HG03280 (cell line): ENCODE measurements at regions not wholly inside any gene's neighbourhood (a gene's known extent, or its start where the extent isn't known, plus 50 kb on each side); places are given as distances from the start of the nearest gene placed in this dataset.

Source experiments
- ATAC-seq: cut with Tn5 transposase; IDR thresholded peaks from one replicate; pipeline ENCODE4 v1.9.1; 2021; ENCODE audit warnings: mild to moderate bottlenecking, moderate library complexity; ENCODE audit not compliant: unreplicated experiment

DNA sequence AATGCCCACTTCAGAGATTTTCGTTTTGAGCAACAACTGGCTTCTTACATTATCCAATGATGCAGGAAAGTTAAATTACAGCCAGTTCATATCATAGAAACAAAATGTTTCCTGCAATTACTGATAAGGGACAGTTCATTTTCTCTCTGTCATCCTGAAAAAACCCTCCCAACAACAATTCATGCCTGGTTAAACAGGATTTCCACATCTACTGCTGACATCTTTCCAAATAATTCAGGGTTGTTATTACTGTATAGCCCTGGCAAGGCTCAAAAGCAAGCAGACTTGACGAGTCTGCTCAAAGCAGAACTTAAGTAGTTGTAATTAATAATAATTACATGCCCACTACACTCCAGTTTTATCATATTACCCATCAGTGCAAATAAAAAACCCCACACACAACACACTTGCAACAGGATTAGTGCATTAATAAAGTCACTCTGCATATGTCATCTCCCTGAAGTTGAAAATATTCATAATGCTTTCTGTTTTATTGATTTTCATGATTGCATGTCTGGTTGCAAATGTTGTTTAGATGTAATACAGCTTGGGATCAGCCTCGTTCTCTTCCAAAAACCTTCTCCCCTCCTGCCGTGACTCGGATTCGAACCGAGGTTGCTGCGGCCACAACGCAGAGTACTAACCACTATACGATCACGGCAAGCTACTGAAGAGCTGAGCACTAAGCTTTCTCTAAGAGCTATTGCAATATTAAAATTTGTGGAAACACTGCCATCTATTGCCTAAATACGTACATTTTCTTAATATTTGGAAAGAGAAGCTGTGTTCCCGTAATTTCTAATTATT is 119.6 kb upstream of the NFIB start:
- ATAC-seq = no peak

DNA sequence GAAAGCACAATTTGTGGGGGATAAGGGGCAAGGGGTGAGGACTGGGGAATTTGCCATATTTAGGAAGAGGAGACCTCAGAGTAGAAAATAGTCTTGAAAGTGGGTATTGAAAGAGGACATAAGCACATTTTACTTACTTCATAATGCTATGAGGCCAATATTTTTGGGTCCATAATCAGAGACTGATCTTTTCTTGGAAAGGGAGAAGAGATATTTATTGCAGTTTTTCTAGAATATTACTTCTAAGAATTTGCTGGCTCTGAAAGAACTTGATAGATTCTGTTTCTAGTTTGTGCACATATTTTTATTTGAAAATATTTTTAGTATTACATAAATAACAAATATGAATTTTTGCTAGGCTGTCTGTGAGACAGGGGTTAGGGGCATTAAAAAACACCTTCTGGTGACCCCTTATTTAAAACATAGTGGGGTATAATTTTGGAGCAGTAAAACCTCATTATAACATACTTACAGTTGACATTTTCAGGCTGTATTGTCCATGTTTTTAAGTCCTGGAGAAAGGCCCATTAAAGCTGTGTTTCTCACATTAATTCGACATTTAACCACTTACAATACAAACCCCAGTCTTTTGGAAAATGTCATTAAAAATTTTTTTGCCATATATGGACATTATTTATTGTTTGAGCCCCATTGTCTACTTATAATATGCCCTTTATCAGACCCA is 118.9 kb upstream of the NFIB start:
- no peak for ATAC-seq

GRCh38 chr9:14428781-14429230 is 114.9 kb upstream of the NFIB start:
- no peak for ATAC-seq

GRCh38 chr9:14427419-14427818 is 113.5 kb upstream of the NFIB start:
- ATAC-seq = no peak

- ATAC-seq = no peak
Measured at GRCh38 chr9:14424983-14425382, 111.0 kb upstream of the NFIB start.

DNA sequence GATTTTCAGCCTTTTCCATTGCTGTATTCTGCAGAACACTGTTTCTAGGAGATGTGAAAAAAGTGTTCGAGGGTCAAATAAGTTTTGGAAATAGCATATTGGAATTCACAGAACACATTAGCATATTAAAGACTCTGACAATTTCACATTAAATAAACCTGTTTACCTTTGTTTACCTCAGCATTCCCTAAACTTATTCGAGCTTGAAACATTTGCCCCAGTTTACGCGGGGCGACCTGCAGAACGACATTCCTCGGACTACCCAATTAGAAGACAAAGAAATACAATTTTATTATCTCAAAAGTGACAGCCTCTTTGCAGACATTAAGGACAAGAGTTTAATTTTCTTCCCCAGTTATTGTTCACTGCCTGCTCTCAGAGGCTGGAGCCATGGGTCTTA is 110.3 kb upstream of the NFIB start:
- ATAC-seq = no peak

DNA sequence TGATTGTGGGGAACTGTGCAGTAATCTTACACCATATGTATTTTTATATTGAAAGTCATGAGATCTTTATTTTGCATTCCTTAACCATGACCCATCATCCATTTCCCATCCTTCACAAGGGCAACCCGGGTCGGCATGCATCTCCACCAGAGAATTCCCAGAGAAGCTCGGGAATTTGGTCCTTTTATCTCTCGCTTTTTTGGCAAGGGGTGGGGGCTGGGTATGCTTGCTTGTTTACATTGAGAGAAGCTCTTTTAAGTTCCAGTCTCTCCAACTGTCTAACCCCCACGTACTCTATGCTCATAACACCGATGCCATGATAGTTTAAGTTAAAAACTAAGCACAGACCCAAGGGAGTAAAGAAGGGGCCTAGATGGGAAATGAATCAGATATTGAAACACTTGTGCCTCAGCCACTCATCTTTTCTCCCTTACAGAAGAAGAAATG is 109.9 kb upstream of the NFIB start:
- ATAC-seq = no peak

- no peak for ATAC-seq
Measured at GRCh38 chr9:14421291-14421690, 107.3 kb upstream of the NFIB start.

DNA sequence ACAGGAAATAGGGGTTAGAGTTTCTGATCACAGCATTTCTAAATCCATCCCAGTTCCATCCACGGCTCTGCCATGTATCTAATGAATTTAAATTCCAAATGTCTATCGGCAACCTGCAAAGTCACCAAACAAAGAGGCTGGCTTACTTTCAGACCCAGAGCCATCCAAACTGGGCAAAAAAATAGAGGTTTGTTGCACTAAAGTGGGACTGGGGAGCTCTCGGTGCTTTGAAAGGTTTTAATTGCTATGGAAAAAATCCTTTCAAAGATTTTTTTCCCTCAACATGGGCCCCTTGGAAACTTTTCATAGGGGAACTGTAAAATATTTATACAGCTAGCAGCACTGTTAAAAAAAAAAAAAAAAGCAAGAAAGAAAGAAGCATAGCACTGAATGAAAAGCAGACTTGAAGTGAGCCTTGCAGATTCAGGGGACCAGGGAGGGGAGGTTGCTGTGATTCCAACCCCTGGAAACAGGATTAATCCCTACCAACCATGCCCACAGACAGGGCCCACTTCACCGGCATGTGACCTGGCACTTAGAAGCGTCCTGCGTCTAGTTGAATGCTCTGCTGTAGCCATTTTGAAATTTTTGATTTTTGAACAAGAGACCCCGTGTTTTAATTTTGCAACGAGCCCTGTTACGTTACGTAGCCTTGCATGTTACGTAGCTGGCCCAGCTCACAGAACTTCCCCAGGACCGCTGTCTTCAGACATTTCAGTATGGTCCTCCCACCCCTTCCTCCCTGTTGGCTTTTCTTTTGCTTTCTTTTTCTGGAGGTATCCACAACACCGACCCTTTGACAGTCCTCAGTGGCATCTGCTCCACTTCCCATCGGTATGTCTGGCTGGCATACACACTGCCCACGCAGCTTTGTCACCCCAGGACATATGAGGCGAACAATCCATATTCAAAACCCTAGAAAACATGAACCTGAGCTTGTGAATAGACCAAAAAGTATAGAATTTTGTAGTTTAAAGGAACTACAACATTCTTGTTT is 105.3 kb upstream of the NFIB start:
- no peak for ATAC-seq

GRCh38 chr9:14418301-14418940 is 104.5 kb upstream of the NFIB start:
- no peak for ATAC-seq

DNA sequence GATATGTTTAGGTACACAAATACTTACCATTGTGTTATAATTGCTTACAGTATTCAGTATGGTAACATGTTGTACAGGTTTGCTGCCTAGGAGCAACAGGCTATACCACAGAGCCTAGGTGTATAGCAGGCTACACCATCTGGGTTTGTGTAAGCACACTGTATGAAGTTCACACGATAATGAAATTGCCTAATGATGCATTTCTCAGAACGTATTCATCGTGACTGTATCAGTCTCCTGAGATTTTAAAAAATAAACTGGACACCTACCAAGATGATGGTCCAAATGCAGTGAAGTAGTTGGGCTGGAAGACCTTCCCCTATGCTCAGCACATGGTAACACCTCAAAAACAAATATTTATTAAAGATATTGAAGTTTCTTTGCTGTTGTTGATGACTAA is 103.3 kb upstream of the NFIB start:
- no peak for ATAC-seq

GRCh38 chr9:14415947-14416346 is 102.0 kb upstream of the NFIB start:
- no peak for ATAC-seq

- ATAC-seq = no peak
Measured at GRCh38 chr9:14413812-14414211, 99.9 kb upstream of the NFIB start.

- ATAC-seq = no peak
Measured at GRCh38 chr9:14412775-14413174, 98.8 kb upstream of the NFIB start.

DNA sequence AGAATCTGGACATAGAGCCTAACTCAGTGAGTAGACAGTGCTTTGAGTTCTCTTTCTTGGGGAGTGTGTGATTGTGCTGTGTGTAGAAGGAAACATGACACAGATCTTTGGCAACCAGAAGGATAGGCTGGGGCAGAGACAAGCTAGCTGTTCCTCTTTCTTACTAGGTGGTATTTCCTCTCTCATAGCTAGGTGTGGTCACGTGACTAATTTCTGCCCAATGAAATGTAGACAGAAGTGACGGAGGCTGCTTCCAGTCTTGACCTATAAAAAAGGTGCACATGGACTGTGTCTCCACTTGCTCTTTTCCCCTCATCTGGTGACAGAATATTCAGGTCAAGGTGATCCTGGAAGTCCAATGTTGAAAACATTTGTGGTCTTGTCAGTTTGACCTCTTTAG is 92.5 kb upstream of the NFIB start:
- no peak for ATAC-seq

- no peak for ATAC-seq
Measured at GRCh38 chr9:14405176-14405706, 91.3 kb upstream of the NFIB start.

GRCh38 chr9:14403081-14403480 is 89.1 kb upstream of the NFIB start:
- ATAC-seq = no peak

DNA sequence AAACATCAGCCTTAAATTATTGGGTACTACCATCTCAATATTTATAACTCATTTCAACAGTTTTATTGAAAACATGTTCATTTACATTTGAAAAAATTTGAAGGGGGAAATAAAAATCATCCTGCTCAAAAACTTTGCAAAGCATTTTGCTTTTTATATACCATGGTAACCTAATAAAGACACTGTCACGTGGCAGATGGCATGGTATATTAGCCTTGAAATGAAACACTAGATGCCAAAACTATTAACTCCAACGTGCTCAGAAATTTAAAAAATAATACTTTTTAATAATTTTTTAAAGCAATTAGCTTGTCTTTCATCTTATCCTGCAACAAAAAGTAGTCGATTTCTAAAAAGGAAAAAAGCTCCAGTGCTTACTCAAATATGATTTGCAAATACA is 88.6 kb upstream of the NFIB start:
- no peak for ATAC-seq

- ATAC-seq = no peak
Measured at GRCh38 chr9:14401911-14402310, 88.0 kb upstream of the NFIB start.

- no peak for ATAC-seq
Measured at GRCh38 chr9:14400658-14400995, 86.7 kb upstream of the NFIB start.
